ENCODE measurements at regions not wholly inside any gene's neighbourhood (a gene's known extent, or its start where the extent isn't known, plus 50 kb on each side); places are given as distances from the start of the nearest gene placed in this dataset.

GRCh38 chr6:51502996-51503395 is 584.4 kb downstream of the PKHD1 start:
- CTCF ChIA-PET, result interaction anchor here (1.7 kb wide), 1 partner anchor 15 kb away, joined by 4 read pairs; no protein-coding TSS in a partner anchor
- H4K20me1 ChIP-seq (ENCODE audit: control insufficient read depth, insufficient read depth), result no peaks in the 10 kb centered on the region
- H3K9me3 ChIP-seq (replicated peaks; ENCODE audit: control insufficient read depth, insufficient read depth, low read length), result no peaks in the 10 kb centered on the region
- no peak overlapping the region for H3K27ac ChIP-seq (ENCODE audit: control insufficient read depth, insufficient read depth)
- no peak overlapping the region for H3K9ac ChIP-seq (ENCODE audit: control insufficient read depth, insufficient read depth, low read length)
- TF ChIP-seq MAX (IDR thresholded peaks at IDR 0.05; ENCODE audit: low read depth, low read length) (no peak), RB1 (IDR thresholded peaks at IDR 0.05; ENCODE audit: borderline replicate concordance) (no peak), ZBTB4 (CRISPR knock-in tag; IDR thresholded peaks at IDR 0.05) (no peak), CHD4 (IDR thresholded peaks at IDR 0.05) (no peak), IRF3 (IDR thresholded peaks at IDR 0.05) (no peak), ATF3 (IDR thresholded peaks at IDR 0.05; ENCODE audit: borderline replicate concordance, extremely low read depth, low read depth, low read length) (no peak), CBX5 (IDR thresholded peaks at IDR 0.05; ENCODE audit: low read depth) (no peak), YY1 (IDR thresholded peaks at IDR 0.05; ENCODE audit: low read depth, low read length) (no peak), PKNOX1 (IDR thresholded peaks at IDR 0.05) (no peak), NKRF (conservative IDR thresholded peaks at IDR 0.05) (no peak), BACH1 (IDR thresholded peaks at IDR 0.05; ENCODE audit: borderline replicate concordance) (no peak), MTA3 (IDR thresholded peaks at IDR 0.05; ENCODE audit: borderline replicate concordance, low read length) (no peak), CEBPB (IDR thresholded peaks at IDR 0.05; ENCODE audit: borderline replicate concordance in 1 of 2, low read depth in 2 of 2, low read length in 2 of 2) (no peak), NR2C2 (IDR thresholded peaks at IDR 0.05; ENCODE audit: borderline replicate concordance, control insufficient read depth, insufficient read length, low read depth) (no peak), BHLHE40 (IDR thresholded peaks at IDR 0.05; ENCODE audit: borderline replicate concordance in 1 of 2, low read depth in 2 of 2, low read length in 1 of 2) (no peak), HDAC6 (IDR thresholded peaks at IDR 0.05; ENCODE audit: unreplicated experiment) (no peak), ZNF274 (IDR thresholded peaks at IDR 0.05; ENCODE audit: insufficient read depth, insufficient read length) (no peak)
- SMC1A ChIA-PET (ENCODE audit: uncharacterized antibody, unreplicated experiment), result interaction anchor here (1.4 to 1.5 kb wide), 2 partner anchors 13 to 26 kb away, joined by 3 to 4 read pairs; no protein-coding TSS in a partner anchor
- POLR2A ChIA-PET, result no interaction called here
- DNase-seq (ENCODE audit: low read depth, low spot score) (no peak), FAIRE-seq (no peak), ATAC-seq (no peak)
- no peaks in the 10 kb centered on the region for H3K36me3 ChIP-seq (ENCODE audit: control insufficient read depth in 2 of 2, insufficient read depth in 2 of 2, low read length in 1 of 2)
- no peaks in the 10 kb centered on the region for H3K79me2 ChIP-seq (ENCODE audit: control insufficient read depth, insufficient read depth, low read length)
- intact Hi-C loops (cut with micrococcal nuclease; ENCODE audit: unreplicated experiment) (no loop called here), in situ Hi-C loops (cut with MboI) (no loop called here)
- RAD21 ChIA-PET (ENCODE audit: unreplicated experiment), result interaction anchor here (1.4 kb wide), 1 partner anchor 41 kb away, joined by 3 read pairs; no protein-coding TSS in a partner anchor
- H3K4me2 ChIP-seq (ENCODE audit: control insufficient read depth, insufficient read depth), result no peak overlapping the region
- no peak overlapping the region for H3K4me3 ChIP-seq
- BruUV-seq (replicated peaks), result no TSS peak
- H2AFZ ChIP-seq (ENCODE audit: control insufficient read depth, low read depth, low read length), result no peak overlapping the region
- no peaks in the 10 kb centered on the region; a peak in 1 of 4 replicates for H3K27me3 ChIP-seq (replicated peaks in 1 of 2; ENCODE audit: control insufficient read depth in 2 of 2, insufficient read depth in 2 of 2, low read length in 1 of 2)
- 7% methylated on average over 1 of the region's 1 CpG for WGBS (ENCODE audit: insufficient coverage, insufficient replicate concordance, low lambda C conversion rate, missing lambda C conversion rate)
- no peaks in the 10 kb centered on the region for H3K4me1 ChIP-seq (ENCODE audit: control insufficient read depth, insufficient read depth, low read length)

Measured in GM12878 (cell line).